ENCODE measurements at regions not wholly inside any gene's neighbourhood (a gene's known extent, or its start where the extent isn't known, plus 50 kb on each side); places are given as distances from the start of the nearest gene placed in this dataset.
A peak's percentile ranks its signal among the peaks of the same experiment; 100 is the strongest.

GRCh38 chr1:218557731-218558130 lies 212.6 kb downstream of the TGFB2 start:
- Histone ChIP-seq H3K36me3 (ENCODE audit: insufficient read depth) (no peaks in the 10 kb centered on the region), H2AFZ (ENCODE audit: low read depth) (peak overlapping the region; percentile 37; the same call in 1 of the 2 replicates), H3K4me2 (peak overlapping the region; percentile 48; the same call in 1 of the 2 replicates), H3K27ac (peak overlapping the region; percentile 41; the same call in 1 of the 2 replicates), H3K79me2 (ENCODE audit: insufficient read depth, low read depth) (no peaks in the 10 kb centered on the region), H3K4me3 (IDR thresholded peaks at IDR 0.05; ENCODE audit: insufficient read depth, low read depth, low read length) (no peak overlapping the region), H4K20me1 (ENCODE audit: insufficient read depth) (no peaks in the 10 kb centered on the region), H3K4me1 (ENCODE audit: low read depth, poor library complexity, severe bottlenecking) (peaks cover 15% of the 10 kb centered on the region), H3K27me3 (ENCODE audit: insufficient read depth, low read depth) (no peaks in the 10 kb centered on the region), H3K9ac (no peak overlapping the region)
- TF ChIP-seq, protein P1, sequence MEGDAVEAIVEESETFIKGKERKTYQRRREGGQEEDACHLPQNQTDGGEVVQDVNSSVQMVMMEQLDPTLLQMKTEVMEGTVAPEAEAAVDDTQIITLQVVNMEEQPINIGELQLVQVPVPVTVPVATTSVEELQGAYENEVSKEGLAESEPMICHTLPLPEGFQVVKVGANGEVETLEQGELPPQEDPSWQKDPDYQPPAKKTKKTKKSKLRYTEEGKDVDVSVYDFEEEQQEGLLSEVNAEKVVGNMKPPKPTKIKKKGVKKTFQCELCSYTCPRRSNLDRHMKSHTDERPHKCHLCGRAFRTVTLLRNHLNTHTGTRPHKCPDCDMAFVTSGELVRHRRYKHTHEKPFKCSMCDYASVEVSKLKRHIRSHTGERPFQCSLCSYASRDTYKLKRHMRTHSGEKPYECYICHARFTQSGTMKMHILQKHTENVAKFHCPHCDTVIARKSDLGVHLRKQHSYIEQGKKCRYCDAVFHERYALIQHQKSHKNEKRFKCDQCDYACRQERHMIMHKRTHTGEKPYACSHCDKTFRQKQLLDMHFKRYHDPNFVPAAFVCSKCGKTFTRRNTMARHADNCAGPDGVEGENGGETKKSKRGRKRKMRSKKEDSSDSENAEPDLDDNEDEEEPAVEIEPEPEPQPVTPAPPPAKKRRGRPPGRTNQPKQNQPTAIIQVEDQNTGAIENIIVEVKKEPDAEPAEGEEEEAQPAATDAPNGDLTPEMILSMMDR (conservative IDR thresholded peaks at IDR 0.05; ENCODE audit: low read depth, low read length) = no peak

GRCh38 chr1:218558271-218558810 lies 213.2 kb downstream of the TGFB2 start:
- Histone ChIP-seq H4K20me1 (ENCODE audit: insufficient read depth) (no peaks in the 10 kb centered on the region), H3K79me2 (ENCODE audit: insufficient read depth, low read depth) (no peaks in the 10 kb centered on the region), H3K4me1 (ENCODE audit: low read depth, poor library complexity, severe bottlenecking) (peaks cover 15% of the 10 kb centered on the region), H2AFZ (ENCODE audit: low read depth) (no peak overlapping the region), H3K4me3 (IDR thresholded peaks at IDR 0.05; ENCODE audit: insufficient read depth, low read depth, low read length) (no peak overlapping the region), H3K9ac (no peak overlapping the region), H3K36me3 (ENCODE audit: insufficient read depth) (no peaks in the 10 kb centered on the region), H3K4me2 (peak overlapping the region; percentile 48; the same call in 1 of the 2 replicates), H3K27ac (no peak overlapping the region), H3K27me3 (ENCODE audit: insufficient read depth, low read depth) (no peaks in the 10 kb centered on the region)
- TF ChIP-seq, protein P1 (conservative IDR thresholded peaks at IDR 0.05; ENCODE audit: low read depth, low read length) = no peak

DNA sequence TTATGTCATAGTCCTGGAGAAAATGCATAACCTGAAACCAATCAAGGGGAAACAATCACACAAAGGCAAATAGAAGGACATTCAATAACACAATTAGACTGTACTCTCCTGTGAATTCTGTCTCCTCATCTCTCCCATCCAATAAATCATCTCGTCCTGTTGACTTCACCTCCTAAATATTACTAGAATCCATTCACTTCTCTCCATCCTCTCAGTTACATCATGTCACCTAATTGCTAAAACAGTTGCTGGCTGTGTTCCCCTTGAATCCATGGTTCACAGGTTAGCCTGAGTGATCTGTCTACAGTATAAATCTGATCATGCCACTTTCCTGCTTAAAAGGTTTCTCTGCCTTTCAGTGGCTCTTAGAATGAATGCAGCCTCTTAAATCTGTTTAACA lies 220.2 kb downstream of the TGFB2 start:
- Histone ChIP-seq H3K79me2 (ENCODE audit: insufficient read depth, low read depth) (no peaks in the 10 kb centered on the region), H3K27ac (no peak overlapping the region), H3K4me2 (no peak overlapping the region), H2AFZ (ENCODE audit: low read depth) (no peak overlapping the region), H3K4me1 (ENCODE audit: low read depth, poor library complexity, severe bottlenecking) (no peaks in the 10 kb centered on the region), H4K20me1 (ENCODE audit: insufficient read depth) (no peaks in the 10 kb centered on the region), H3K4me3 (IDR thresholded peaks at IDR 0.05; ENCODE audit: insufficient read depth, low read depth, low read length) (no peak overlapping the region), H3K27me3 (ENCODE audit: insufficient read depth, low read depth) (no peaks in the 10 kb centered on the region), H3K9ac (no peak overlapping the region), H3K36me3 (ENCODE audit: insufficient read depth) (no peaks in the 10 kb centered on the region)
- TF ChIP-seq, protein P1 (conservative IDR thresholded peaks at IDR 0.05; ENCODE audit: low read depth, low read length) = no peak

- TF ChIP-seq, protein P1 (conservative IDR thresholded peaks at IDR 0.05; ENCODE audit: low read depth, low read length) = no peak
Measured at GRCh38 chr1:218568962-218569550, 223.9 kb downstream of the TGFB2 start.

More at GRCh38 chr1:218568962-218569550, 223.9 kb downstream of the TGFB2 start:
- H3K4me1 ChIP-seq (ENCODE audit: low read depth, poor library complexity, severe bottlenecking) = no peaks in the 10 kb centered on the region
- no peaks in the 10 kb centered on the region for H3K36me3 ChIP-seq (ENCODE audit: insufficient read depth)
- H3K9ac ChIP-seq = no peak overlapping the region
- H3K27ac ChIP-seq = no peak overlapping the region
- no peak overlapping the region for H3K4me3 ChIP-seq (IDR thresholded peaks at IDR 0.05; ENCODE audit: insufficient read depth, low read depth, low read length)
- no peak overlapping the region for H2AFZ ChIP-seq (ENCODE audit: low read depth)
- no peaks in the 10 kb centered on the region for H3K79me2 ChIP-seq (ENCODE audit: insufficient read depth, low read depth)
- no peak overlapping the region for H3K4me2 ChIP-seq
- H4K20me1 ChIP-seq (ENCODE audit: insufficient read depth) = no peaks in the 10 kb centered on the region
- H3K27me3 ChIP-seq (ENCODE audit: insufficient read depth, low read depth) = no peaks in the 10 kb centered on the region

Measured in KMS-11 (cell line).